ENCODE measurements at regions not wholly inside any gene's neighbourhood (a gene's known extent, or its start where the extent isn't known, plus 50 kb on each side); places are given as distances from the start of the nearest gene placed in this dataset.

DNA sequence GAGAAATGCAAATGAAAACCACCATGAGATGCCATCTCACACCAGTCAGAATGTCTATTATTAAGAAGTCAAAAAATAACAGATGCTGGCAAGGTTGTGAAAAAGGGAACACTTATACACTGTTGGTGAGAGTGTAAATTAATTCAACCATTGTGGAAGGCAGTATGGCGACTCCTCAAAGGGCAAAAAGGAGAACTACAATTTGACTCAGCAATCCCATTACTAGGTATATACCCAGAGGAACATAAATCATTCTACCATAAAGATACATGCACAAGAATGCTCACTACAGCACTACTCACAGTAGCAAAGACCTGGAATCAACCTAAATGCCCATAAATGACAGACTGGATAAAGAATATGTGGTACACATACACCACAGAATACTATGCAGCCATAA is 161.1 kb upstream of the PDGFD start:
- DNase-seq: no peak

DNA sequence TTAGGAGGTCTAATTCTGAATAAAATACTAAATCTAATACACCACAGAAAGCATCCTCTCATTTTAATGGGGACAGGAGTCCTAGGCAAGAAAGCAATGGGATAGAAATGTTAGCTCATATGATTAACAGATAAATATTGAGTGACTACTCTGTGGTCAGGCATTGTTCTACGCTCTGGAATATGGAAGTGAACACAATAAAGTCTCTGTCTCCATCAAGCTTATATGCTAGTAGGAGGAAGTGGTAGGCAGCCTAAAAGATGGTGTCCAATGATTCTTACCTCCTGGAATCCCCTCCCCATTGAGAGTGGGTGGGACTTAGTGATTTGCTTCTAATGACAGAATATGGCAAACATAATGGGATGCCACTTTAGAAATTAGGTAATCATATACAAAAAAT is 160.3 kb upstream of the PDGFD start:
- DNase-seq: no peak

DNA sequence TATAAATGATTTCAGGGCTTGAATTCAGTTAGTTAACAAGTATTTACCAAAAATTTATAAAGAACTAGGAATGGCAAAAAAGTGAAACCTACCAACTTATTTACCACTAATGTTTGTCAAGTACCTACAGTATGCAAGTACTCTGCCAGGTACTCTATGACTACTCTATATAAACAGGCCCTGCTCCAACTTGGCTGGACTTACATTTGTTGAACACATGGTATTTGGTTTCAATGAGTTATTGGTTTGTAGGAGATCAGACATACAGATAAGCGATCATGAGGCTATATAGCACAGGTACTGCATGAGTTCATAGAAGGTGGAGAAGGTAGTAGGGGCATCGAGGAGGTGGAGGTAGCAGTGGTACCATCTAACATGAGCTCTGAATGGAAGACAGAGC is 159.9 kb upstream of the PDGFD start:
- DNase-seq: no peak

DNA sequence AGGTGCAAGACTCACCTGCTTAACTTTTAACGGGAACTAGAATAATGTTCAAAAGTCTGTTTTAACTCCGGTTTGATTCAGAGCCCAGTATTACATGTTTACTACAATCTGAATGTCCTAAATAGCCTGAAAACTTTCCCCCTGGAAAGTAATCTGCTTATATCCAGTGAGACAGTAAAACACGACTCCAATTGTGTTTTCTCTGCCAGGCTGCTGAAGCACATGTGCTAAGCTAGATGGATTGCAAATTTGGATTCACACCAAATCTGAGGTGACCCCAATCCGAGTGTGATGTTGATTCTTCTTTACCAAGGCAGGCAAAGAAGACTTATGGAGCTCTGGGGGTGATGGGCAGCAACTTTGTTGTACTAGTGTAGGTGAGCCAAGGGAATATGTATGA is 158.7 kb upstream of the PDGFD start:
- no peak for DNase-seq

DNA sequence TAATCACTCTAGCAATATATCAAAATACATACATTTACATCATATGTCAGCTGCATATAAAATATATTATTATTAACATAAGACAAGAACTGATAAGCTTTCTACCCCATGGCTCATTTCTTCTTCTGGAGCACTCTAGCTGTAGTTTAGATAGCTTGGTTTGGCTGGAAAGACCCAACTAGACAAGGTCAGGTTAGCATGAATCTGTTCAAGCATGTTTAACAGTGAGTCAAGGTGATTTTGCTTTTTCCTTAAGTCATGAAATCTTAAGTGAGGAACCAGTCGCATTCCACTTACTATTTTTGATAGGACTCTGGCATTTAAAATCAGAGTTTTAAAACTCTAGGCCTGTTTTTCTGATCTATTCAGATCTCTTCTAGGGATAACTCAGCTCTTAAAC is 157.0 kb upstream of the PDGFD start:
- no peak for DNase-seq

DNA sequence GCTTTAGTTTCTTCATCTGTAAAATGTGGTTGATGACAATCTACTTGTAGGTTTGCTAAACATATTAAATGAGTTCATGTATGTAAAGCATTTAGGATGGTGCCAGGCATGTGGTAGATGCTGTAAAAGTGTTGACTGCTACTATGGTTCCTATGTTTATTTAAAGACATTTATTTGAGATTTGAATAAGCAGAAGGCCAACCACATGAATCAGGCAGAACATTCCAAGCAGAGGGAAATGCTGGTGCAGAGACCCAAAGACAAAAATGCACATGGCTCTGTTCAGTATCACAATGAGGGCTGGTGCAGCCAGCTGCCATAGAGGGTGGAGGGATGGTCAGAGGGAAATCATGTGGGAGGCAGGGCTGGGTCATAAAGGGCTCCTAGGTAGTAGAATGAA is 156.2 kb upstream of the PDGFD start:
- DNase-seq: no peak

DNA sequence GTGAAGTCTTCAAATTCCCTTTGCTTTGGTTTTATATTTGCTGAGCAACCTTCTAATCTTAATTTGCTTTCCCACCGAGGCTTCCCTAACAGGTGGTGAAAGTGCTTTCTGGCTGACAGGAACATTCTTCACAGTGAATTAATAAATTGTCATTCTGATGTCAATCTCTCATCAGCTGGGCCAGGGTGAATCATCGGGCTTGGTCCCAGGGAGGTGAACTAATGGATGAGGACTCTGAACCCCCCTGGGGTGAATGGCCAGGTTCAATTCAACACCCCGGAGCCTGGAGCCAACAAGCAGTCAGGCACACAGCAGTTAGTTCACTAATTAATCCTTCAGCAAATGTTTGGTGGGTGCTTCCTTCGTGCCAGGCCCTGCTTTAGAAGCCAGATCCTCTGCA is 155.4 kb upstream of the PDGFD start:
- DNase-seq: no peak

DNA sequence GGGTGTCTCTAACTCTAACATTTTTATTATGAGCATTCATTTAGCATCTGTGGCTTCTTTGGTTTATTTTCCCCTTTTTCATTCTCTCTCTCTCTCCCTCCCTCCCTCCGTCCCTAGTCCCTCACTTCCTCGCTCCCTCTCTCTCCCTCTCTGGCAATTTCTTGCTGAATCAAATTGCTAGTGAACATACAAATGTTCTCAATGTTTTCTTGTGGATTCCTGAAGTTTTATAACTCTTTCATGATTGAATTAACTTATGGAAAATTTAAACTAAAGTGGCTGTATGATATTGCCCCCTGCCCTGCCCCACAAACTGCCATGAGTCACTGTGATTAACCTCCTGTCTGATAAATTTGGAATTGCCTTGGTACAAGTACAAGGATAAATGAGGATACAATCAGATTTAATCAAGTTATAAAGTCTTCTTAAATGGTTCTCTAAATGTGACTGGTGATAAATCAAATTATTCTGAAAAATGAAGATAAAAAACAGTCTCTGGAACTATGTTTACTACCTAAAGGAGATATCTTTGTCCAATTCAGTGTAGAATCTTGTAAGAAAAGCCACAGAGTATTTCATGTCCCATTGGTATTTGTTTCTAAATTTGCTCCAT is 143.0 kb upstream of the PDGFD start:
- DNase-seq: no peak

DNA sequence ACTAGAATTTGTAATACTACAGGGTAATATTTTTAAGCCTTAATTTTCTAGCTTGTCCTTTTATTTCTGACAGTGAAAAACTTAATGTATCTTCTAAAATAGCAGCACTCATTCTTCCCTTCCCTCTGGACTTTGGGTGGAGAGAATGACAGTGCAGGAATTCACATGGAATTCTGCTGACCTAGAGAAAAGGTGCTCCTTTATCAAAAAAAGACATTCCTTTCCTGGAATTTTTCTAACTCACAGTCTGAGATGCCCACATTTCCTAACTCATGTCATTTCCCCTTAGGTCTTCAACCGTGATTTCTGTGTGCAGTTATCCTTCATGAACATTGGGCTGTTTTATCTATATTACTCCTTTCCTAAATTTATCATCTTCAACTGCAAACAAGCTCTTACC is 137.8 kb upstream of the PDGFD start:
- DNase-seq: no peak

DNA sequence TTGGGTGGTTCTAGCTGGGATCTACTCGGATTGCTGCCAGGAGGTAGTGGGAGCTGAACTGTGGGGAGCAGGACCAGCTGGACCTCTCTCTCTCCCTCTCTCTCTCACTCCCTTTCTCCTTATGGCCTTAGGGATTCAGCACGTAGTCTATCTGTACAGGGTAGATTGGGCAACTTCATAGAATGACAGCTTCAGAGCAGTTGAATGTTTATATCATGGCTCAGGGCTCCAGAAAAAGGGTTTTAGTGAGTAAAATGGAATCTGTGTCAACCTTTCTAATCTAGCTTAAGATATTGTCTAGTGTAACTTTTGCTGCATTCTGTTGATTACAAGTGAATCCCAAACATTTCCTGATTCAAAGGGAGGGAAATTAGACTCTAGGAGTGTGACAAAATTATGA is 127.7 kb upstream of the PDGFD start:
- no peak for DNase-seq

- no peak for DNase-seq
Measured at GRCh38 chr11:104286129-104286528, 122.2 kb upstream of the PDGFD start.

GRCh38 chr11:104279587-104279986 is 115.6 kb upstream of the PDGFD start:
- no peak for DNase-seq

- DNase-seq: no peak
Measured at GRCh38 chr11:104275992-104276391, 112.0 kb upstream of the PDGFD start.

GRCh38 chr11:104260456-104260855 is 96.5 kb upstream of the PDGFD start:
- no peak for DNase-seq

DNA sequence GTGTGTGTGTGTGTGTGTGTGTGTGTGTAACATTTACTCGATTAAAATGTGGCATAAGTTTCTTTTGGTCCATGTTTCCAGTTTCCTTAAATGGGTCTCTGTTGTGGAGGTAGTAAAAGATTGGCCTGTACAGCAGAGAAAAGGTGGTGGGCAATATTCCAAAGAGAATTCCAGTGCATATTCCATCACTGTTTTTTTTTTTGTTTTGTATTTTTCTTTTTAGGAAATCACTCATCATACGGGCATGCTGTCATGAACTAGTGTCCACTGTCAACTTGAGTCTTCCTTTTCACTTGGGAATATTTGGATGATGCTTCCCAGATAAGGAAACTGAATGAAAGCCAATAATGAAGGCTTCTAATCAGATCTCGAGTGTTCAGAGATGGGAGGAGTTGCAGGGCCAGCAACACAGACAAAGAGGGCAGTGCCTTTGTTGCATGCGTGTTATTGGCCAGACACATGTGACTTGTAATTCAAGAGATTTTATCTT is 95.2 kb upstream of the PDGFD start:
- no peak for DNase-seq

DNA sequence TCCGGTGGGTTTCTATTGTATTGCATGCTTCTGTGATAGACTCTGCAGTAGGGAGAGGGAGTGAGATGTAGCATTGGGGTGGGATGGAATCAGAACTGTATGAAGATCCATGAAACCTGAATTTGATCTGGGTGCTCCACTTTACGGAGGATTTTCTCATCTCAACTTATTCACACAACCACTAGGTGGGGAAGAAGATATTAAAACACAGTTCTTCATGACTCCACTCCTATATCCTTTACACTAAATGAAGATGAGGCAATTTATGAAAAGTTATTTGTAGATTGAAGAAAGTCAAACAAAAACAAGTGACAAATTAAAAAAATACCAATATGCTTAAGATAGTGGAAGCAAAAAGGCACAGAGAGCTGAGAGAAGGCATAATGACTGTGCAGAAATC is 92.6 kb upstream of the PDGFD start:
- no peak for DNase-seq

- DNase-seq: no peak
Measured at GRCh38 chr11:104254347-104254746, 90.4 kb upstream of the PDGFD start.

- DNase-seq: no peak
Measured at GRCh38 chr11:104246590-104246989, 82.6 kb upstream of the PDGFD start.

DNA sequence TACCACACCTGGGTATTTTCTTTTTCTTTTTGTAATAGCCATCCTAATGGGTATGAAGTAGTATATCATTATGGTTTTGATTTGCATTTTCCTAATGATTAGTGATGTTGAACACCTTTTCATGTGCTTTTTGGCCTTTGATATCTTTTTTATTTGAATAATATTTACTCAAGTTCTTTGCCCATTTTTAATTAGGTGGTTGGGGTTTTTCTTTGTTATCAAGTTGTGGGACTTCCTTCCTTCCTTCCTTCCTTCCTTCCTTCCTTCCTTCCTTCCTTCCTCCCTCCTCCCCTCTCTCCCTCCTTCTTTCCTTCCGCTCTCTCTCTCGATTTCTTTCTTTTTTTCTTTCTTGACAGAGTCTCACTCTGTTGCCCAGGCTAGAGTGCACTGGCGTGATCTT is 75.0 kb upstream of the PDGFD start:
- no peak for DNase-seq

DNA sequence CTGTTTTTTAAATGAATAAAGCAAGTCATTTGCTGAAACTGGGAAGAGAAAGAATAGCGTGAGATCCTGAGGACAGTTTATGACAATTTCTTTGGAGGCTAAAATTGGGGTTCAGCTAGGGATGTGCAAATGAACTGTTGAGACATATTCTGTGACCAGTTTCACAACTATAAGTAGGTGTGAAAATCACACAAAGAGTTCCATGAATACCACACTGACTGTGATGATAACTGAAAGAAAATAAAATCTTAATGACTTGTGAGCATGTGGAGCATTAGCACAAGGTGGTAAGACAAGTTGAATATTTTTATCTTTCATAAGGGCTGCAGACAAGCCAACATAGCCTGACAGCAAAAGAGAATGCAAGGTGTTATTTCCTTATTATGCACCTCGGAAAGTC is 61.1 kb upstream of the PDGFD start:
- no peak for DNase-seq

GRCh38 chr11:104222464-104222863 is 58.5 kb upstream of the PDGFD start:
- no peak for DNase-seq

DNA sequence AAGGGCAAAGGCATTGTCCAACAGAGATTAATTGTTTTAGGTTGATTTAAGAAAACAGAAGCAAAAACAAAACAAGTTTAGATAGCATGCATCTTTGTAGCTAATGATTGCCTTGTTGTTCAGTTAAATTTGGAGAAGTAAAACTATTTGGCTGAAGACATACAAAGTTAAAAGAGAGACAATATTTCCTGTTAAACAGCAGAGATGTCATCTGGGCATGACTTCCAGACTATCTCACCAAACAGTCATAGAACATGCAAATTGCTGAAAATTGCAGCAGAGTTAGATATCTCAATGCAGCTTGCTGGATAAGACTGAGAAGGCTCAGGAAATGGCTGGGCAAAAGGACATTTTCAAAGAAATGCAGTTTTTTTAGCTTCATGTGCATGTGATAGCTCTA is 57.5 kb upstream of the PDGFD start:
- no peak for DNase-seq

DNA sequence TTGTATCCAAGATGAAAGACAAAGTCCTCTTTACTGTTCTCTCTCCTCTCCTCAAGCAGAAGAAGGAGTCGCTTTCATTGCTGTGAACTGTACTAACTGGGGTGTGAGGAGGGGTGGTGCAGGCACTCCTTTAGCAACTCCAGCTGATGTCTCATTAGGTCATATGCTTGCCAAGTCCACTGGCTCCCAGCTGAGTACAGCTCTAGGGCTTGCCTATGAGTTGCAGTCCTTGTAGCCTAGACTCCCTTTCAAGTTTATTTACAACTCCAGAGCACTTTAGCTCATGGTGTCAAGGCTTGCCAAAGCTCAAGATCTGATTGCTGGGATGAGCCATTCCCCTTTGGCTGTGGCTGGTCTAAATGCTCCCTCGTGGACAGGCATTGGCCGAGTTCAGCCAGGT is 55.1 kb upstream of the PDGFD start:
- DNase-seq: no peak

GRCh38 chr11:104214517-104214916 is 50.6 kb upstream of the PDGFD start:
- no peak for DNase-seq
